ENCODE measurements at regions not wholly inside any gene's neighbourhood (a gene's known extent, or its start where the extent isn't known, plus 50 kb on each side); places are given as distances from the start of the nearest gene placed in this dataset.

- BruUV-seq (replicated peaks): no TSS peak
- Histone ChIP-seq H3K4me3 (no peak overlapping the region), H3K27ac (ENCODE audit: control insufficient read depth, insufficient read depth) (no peak overlapping the region), H3K79me2 (ENCODE audit: control insufficient read depth, insufficient read depth, low read length) (no peaks in the 10 kb centered on the region), H3K9me3 (replicated peaks; ENCODE audit: control insufficient read depth, insufficient read depth, low read length) (no peaks in the 10 kb centered on the region), H3K4me1 (ENCODE audit: control insufficient read depth, insufficient read depth, low read length) (no peaks in the 10 kb centered on the region), H4K20me1 (ENCODE audit: control insufficient read depth, insufficient read depth) (no peaks in the 10 kb centered on the region), H3K27me3 (replicated peaks in 1 of 2; ENCODE audit: control insufficient read depth in 2 of 2, insufficient read depth in 2 of 2, low read length in 1 of 2) (peaks cover 0 to 2% of the 10 kb centered on the region in 2 experiments; a peak in 3 of 4 replicates), H3K9ac (ENCODE audit: control insufficient read depth, insufficient read depth, low read length) (no peak overlapping the region), H3K4me2 (ENCODE audit: control insufficient read depth, insufficient read depth) (no peak overlapping the region), H3K36me3 (ENCODE audit: control insufficient read depth in 2 of 2, insufficient read depth in 2 of 2, low read length in 1 of 2) (no peaks in the 10 kb centered on the region), H2AFZ (ENCODE audit: control insufficient read depth, low read depth, low read length) (no peak overlapping the region)
- WGBS (ENCODE audit: insufficient coverage, insufficient replicate concordance, low lambda C conversion rate, missing lambda C conversion rate): 26% methylated on average over 4 of the region's 4 CpGs
- ChIA-PET CTCF (interaction anchor here (1.1 to 14.9 kb wide), 9 partner anchors 14 to 369 kb away, joined by 3 to 462 read pairs (median 3); no protein-coding TSS in a partner anchor), RAD21 (ENCODE audit: unreplicated experiment) (interaction anchor here (7.4 kb wide), 1 partner anchor 211 kb away, joined by 153 read pairs; no protein-coding TSS in a partner anchor), SMC1A (ENCODE audit: uncharacterized antibody, unreplicated experiment) (interaction anchor here (0.8 to 8.2 kb wide), 6 partner anchors 23 to 455 kb away, joined by 3 to 198 read pairs (median 4); no protein-coding TSS in a partner anchor), POLR2A (no interaction called here)
- in situ Hi-C loops (cut with MboI): loop anchor here (5.0 to 25.0 kb wide), 3 partner anchors 214 to 789 kb away; no protein-coding TSS in a partner anchor
- DNase-seq (ENCODE audit: low read depth, low spot score) (no peak), FAIRE-seq (no peak), ATAC-seq (no peak)
- intact Hi-C loops (cut with micrococcal nuclease; ENCODE audit: unreplicated experiment): no loop called here
- TF ChIP-seq BRCA1 (IDR thresholded peaks at IDR 0.05; ENCODE audit: low read depth, low read length) (no peak), SUPT20H (IDR thresholded peaks at IDR 0.05; ENCODE audit: borderline replicate concordance, control insufficient read depth, low read depth, low read length) (no peak), MTA2 (IDR thresholded peaks at IDR 0.05; ENCODE audit: low read depth) (no peak), MLLT1 (IDR thresholded peaks at IDR 0.05) (no peak), TCF7 (IDR thresholded peaks at IDR 0.05; ENCODE audit: borderline replicate concordance) (no peak), HDAC6 (IDR thresholded peaks at IDR 0.05; ENCODE audit: unreplicated experiment) (no peak), ZSCAN29 (IDR thresholded peaks at IDR 0.05) (no peak), ELK1 (IDR thresholded peaks at IDR 0.05; ENCODE audit: low read depth, low read length) (no peak), PAX8 (IDR thresholded peaks at IDR 0.05) (no peak), USF2 (IDR thresholded peaks at IDR 0.05; ENCODE audit: borderline replicate concordance, low read depth, low read length) (no peak), NR2C2 (IDR thresholded peaks at IDR 0.05; ENCODE audit: borderline replicate concordance, control insufficient read depth, insufficient read length, low read depth) (no peak), KAT2A (conservative IDR thresholded peaks at IDR 0.05; ENCODE audit: control insufficient read depth, low read depth, low read length) (no peak), CUX1 (IDR thresholded peaks at IDR 0.05; ENCODE audit: insufficient replicate concordance, low read depth, low read length) (no peak)
These were observed 174.5 kb upstream of the PKDCC start for GRCh38 chr2:41873102-41874031.

Data from GM12878 (cell line).